Stimulated activated CD4-positive, alpha-beta T cell treated with anti-CD3 and anti-CD28 coated beads, Interleukin-2, amount 100 ng/mL, for 24 hours (primary cell): ENCODE measurements at regions not wholly inside any gene's neighbourhood (a gene's known extent, or its start where the extent isn't known, plus 50 kb on each side); places are given as distances from the start of the nearest gene placed in this dataset.

ENCODE experiments used
- DNase-seq, 2 donors: peaks; one replicate each; pipeline ENCODE4 v3.0.0-alpha.2; 2020

DNA sequence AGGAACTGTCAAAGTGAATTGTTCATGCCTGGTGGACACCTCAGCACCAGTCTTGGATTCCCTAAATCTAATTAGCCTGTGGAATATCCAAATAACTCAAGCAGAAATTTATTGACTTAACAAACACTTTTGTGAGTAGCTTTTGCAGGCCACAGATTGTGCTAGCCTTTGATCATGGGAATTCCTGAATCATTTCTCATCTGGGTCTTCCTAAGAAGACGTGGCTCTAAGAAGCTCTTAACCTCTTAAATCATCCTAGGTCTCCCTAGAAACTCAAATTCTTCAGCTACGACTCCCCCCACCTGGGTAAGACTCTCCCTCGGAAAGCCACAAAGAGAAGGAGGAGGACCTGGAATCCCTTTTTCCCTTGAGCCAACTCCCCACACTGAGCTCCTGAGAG is 53.8 kb upstream of the PSEN2 start:
- DNase-seq: no peak

DNA sequence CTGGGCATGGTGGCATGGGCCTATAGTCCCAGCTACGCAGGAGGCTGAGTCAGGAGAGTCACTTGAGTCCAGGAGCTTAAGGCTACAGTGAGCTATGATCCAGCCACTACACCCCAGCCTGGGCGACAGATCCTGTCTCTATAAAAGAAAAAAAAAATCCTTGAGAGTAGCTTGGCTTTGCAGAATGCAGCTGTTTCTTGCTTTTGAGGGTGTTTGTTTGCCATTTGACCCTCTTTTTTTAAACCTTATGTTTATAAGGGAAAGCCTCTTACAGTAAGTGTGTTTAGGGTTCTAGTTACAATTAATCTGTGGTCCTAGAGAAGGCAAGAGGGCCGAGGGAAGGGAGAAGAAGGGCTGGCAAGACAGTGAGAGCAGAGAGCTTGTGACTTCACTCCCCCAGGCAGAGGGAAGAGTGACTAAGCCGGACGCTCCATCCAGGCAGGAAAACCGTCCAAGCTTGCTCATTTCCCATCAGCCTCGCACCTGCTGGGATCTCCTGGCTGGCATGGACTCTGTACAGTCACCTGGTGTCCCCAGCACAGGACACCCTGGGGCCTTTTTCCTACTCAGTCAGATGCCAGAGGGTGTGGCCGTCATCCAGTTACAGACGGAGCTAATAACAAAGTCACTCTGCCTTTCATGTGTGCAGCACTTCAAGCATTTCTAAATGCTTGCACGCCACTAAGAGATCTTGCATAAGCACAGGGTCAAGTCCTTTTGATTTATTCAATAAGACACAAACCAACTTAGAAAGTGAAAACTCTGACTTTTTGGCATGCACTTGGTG is 55.5 kb upstream of the PSEN2 start:
- DNase-seq: no peak

DNA sequence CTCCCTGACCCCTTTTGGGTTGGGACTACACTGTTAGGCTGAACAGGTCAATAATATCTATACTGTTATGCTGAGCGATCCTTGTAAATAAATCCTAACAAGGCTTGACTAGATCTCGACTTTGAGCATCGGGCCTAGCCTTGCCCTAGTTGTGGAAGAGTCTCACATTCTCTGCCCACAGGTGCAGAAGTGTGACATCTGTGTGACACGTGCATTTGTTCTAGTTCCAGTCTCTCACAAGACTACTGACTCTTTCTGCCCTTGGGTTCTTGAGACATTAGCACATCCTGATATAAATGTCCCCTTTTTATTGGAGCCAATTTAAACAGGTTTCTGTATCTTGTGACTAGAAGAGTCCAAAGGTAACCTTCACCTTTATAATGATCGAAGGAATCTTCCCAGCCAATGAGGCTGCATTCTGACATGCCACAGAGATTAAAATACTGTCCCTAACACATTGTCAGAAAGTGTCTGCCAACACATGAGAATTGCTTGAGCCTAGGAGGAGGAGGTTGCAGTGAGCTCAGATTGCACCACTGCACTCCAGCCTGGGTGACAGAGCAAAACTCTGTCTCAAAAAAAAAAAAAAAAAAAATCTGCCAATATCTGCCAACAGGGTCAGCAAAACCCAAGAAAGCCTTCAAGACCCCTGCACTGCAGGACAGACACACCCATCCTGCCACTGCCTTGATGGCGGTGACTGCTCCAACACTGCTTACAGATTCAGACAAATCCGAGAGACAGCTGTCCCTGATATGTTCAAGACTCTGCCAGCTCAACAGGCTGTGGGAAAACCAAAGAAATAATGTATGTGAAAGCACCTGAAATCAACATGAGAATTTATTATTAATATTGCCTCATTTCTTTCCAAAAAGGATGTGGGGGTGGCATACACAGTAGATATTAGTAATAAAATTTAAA is 56.5 kb upstream of the PSEN2 start:
- DNase-seq: no peak

DNA sequence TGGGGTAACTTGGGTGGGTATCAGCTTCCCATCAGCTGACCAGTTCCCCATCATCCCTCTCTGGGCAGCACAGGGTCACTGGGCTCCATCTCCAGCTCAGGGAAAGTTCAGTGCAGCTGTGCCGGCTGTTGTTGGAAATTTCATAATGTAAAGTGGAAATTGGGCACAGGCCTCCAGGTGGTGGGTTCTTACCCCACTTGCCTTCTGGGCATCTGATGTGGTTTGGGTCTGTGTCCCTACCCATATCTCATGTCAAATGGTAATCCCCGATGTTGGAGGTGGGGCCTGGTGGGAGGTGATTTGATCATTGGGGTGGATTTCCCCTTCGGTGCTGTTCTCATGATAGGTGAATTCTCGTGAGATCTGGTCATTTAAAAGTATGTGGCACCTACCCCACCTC is 59.7 kb upstream of the PSEN2 start:
- no peak for DNase-seq

DNA sequence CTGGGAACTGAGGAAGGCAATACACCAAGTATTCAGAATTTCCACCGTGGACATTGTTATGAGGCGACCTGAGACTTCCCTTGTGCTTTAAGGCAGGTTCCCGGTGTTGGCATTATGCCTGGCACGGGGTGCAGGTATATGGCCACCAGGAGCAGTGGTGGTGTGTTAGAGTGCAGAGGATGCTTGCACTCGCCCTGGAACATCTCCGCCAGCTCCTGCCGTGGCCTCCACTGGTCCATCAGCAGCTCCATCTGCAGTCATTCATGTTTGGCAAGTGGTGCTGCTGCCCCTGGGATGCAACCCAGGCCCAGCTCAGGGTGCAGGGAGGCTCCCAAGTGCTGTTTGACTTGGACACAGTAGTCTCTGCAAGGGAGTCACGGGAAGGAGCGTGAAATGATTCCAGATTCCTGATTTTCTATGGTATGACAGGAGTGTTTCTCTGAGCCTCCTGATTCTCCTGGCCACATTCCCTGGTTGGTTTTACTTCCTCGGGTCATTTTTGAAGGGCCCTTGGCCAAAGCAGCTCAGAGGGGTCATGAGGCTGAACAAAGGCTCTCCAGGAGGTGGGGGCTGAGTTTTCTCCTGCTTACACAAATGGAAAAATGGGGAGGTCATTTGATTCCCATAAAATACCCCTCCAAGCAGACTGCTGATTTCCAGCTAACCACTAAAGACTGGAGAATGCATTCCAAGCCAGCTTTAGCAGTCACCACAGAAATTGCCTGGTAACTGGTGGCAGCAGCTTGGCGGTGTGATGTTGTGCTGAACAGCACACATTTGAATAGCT is 60.4 kb upstream of the PSEN2 start:
- DNase-seq: no peak

DNA sequence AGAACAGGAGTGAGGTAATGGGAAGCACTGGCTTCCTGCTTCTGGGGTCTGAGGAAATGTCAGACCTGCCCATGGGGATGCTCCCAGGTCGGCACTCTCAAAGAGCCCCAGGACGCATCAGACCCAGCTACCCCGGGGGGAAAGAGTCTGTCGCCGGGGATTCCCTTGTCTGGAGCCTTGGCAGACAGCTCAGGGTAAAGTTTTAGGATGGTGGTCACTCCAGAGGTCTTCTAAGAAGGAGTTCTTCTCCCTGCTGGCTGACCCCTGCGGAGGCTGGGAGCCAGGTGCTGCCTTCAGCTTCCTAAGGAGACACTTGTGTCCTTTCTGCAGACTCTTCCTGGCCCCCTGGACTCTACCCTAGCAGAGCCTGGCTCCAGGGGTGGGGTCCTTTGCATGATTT is 61.9 kb upstream of the PSEN2 start:
- DNase-seq: no peak

DNA sequence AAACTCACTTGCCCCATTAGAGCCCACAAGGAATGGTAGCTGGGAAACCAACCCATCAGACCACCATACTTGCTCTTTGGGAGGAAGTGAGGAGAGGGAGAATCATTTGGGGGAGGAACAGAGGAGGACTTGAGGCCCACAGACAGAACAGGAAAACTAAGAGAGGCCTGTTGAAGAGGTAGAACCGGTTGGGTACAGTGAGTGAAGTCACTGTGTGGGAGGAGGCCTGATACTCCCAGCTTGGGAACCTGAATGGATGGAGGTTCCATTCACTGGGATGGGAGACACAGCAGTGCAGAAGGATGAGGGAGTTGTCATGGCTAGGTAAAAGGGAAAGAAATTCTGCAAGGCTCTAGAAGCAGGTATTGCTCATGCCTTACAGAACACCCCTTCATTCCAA is 63.4 kb upstream of the PSEN2 start:
- no peak for DNase-seq

DNA sequence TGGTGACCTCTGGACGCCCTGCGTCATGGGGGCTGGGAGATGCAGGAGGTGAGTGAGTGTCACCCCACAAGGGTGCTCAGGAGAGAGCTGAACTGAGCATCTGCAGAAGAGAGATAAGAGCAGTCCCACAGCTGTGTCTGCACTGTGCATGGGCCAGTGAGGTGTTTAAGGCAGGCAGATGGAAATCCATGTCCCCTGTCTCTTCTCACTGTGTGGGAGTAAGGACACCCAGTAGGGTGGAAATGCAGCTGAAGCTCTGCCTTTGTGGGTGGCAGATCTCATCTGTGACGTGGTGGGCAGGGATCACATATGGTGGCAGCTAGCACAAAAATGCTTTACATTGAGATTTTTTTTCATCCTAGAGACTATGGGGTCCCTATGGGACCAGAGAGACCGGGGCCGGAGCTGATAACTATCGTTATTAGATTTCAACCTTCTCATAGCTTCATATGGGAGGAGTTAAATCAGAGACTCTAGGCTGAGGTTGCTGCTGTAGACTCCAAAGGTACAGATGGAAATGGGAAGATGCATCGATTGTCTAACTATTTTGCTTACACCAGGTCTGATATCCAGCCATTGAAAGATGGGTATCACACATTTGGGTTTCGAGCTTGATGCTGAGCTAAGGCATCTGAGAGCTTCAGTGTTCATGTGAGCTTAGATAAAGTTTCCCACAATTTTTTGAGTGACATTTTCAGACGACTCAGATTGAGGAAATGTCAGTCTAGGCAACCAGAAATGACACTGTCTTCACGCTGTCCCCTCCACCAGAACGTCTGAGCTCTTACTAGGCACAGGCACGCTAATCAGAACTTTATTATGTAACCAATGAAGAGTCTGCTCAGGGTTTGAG is 65.3 kb upstream of the PSEN2 start:
- no peak for DNase-seq

DNA sequence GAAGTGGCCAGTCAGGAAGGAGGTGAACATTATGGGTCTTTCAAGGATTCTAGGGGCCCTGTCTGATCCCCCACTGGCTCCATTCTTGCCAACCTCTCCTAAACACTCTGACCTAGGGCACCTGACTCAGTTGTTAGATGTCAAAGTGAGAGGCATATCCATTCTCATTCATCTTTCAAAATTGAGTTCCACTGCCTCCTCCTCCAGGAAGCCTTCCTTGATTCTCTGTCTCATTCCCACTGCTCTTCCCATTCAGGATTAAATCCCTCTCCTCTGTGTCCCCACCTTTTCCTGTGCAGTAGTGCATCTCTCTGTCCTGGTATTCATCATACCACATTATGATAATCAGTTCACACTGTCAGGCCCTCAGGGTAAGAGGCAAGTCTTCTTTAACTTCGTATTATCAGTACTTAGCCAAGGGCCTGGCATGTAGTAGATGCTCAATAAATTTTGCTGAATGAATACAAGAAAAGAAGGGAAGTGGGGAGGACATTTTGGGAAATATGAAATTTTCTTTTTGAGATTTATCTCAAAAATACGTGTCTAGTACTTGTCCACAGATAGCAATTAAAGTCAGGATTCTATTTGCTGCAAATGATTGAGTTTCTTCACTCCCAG is 61.8 kb upstream of the ITPKB start:
- DNase-seq: no peak

DNA sequence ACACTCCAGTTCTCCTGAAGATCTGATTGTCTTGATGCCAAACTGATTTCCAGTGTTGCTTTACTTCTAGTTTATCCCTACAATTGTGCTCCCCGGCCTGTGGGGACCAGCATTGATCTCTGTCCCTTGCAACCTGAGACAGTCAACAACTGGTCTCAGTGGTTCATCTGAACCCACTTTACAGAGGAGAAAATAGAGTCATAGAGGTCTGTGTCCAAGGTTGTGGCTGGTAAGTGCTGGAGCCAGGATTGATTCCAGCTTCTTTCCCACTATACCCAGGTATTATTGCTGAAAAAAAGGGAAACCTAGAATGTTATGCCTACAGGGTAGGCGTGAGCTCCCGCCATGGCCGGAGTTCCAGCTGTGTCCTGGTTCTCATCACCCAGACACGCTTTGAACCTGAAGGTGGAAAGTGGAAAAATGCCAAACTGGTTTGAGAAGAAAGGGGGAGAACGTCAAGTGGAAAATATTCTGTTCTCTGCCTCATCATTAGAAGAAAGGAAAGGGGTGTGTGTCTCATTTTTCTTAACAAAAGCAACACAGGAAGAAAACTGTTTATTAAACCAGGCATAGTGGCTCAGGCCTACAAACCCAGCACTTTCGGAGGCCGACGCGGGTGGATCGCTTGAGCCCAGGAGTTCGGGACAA is 60.7 kb upstream of the ITPKB start:
- DNase-seq: no peak

DNA sequence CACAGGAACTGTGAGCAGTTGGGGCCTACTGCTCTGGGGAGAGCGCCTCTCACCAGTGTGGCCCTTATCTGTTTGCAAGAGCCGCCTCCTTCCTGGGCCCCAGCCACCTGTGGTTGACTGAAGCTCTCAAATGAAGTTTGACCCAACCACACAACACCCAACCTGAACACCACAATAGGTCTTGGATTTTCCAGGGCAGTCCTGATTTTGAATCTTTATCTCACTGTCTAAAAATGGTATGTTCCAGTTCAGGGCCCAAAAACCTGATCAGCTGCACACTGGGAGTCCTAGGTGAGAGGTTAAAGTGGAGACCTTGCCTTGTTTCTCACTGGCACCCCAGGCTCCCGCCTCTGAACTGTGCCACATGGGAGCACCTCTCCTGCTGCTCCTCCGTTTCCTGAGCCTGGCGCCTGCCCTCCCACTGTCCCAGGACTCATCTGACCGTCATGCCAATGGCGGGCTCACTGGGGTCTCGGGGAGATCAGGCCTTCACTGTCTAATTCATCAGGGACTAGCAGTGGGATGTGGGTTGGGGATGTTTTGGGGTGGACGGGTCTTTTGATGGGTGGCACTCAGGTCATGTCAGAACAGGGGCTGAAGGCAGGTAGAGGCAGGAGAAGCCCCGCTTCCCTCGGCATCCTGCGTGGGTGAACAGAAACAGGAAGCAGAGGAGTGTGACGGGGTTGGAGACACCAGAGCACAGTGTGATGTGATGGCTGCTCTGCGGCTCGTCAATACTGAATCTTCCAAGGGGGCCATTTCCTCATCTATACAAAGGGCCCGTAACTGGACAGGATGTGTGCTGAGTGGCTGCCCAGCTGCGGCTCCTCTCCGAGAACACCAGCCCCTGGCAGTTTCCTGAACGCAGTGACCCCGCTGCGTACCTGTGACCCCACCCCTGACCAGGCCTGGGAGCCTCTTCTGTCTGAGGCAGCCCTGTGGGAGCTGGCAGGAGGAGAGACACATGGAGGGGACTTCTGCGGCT is 59.6 kb upstream of the ITPKB start:
- DNase-seq: peak; percentile 63 to 72

DNA sequence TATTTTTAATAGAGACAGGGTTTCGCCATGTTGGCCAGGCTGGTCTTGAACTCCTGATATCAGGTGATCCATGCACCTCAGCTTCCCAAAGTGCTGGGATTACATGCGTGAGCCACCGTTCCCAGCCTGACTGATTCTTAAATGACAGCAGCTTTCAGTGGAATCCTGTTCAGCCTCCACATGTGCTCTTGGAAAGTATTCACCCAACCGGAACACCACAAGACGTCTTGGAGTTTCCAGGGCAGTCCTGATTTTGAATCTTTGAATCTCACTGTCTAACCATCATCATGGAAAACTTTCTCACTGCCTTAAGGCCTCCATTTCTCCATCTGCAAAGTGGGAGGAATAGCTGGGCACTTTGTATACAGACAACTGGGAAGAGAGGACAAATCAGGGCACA is 58.1 kb upstream of the ITPKB start:
- DNase-seq: no peak

DNA sequence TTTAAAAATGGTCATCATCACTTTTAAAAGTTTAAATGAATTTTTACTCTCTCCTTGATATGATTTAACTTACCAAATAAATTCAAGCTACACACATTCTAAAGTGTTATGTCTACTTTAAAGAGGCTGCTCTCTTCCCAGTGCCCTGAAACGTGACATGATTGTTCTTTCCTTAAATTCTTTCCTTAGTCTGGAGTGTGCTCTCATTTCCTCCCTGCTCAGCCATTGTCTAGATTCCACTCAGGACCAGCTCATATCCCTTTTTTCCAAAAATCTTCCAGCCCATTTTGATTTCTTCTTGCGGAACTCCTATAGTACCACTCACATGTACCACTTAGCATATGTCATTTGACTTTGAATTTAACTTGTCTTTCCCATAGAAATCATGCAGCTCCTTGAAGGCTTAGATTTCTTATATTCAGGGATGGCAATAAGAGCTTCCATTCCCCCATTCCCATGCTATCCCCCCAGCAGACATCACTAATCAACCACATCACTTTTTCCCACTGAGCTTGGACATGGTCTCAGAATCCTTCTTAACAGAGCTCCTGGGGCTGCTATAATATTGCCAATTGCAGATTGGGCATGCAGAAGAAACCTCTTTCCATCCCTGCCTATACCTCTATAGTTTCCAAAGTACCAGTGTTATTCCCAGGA is 54.7 kb upstream of the ITPKB start:
- DNase-seq: no peak

DNA sequence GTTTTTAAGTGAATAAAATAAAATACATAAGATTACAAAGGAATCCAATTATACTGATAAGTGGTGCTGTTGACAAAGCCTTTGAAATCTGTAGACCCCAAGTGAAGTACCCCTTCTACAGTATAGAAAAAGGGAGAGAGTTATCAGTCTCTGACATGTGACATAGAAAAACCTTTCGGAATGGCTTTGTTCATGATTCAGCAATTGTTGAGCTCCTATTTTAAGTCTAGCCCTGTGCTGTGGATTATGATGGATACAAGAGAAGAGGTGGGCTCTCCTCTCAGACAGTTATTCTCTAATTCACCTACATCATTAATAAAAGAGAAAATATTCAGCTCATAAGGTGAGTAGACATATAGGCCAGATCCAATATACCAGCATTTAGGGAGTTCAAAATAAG is 53.3 kb upstream of the ITPKB start:
- DNase-seq: no peak

DNA sequence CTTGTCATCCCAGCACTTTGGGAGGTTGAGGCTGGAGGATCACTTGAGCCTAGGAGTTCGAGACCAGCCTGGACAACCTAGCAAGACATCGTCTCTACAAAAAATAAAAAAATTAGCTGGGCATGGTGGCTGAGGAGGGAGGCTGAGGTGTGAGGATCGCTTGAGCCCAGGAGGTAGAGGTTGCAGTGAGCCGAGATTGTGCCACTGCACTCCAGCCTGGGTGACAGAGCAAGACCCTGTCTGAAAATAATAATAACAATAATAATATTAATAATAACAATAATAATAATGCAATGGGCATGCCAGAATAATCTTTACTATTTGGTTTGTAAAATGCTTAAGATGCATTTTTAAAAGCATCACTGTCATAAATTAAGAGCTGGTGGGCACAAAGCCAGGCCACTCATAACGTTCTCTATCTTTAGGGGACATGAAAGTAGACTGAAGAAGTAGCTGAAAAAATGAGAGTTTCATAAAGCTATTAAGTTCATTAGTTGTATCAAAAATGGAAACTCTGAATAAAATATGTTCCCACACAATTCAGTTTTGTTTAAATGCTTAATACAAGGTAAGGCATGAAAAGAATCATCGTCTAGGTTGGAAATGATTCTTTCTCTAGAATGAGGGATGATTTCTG is 51.6 kb upstream of the ITPKB start:
- peak in 1 of 2 donors; percentile 19 for DNase-seq

DNA sequence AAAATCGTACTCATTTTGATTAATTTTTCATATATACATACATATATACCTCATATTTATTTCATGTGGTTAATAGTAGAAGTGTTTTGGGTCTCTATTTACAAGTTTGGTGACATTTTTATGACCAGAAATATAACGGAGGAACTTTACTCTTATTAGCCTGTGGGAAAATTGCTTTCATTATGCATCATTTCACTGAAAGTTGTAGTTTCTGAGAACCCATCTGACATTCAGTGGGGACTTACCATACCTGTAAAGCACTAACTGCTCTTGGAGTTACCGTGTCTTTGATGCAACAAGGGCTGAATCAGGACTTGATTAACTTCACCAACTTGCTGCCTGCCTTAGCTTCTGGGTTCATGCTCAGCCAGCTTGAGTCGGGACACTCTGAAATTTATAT is 49.9 kb upstream of the ITPKB start:
- no peak for DNase-seq
